GM19099 (cell line): ENCODE measurements at regions not wholly inside any gene's neighbourhood (a gene's known extent, or its start where the extent isn't known, plus 50 kb on each side); places are given as distances from the start of the nearest gene placed in this dataset.

ENCODE experiments used
- POLR2A ChIP-seq: IDR thresholded peaks from 3 replicates; pipeline ENCODE4 v1.6.1; 2011; ENCODE audit warnings: low read depth; ENCODE audit not compliant: insufficient read length; ENCODE audit errors: extremely low read depth

- no peak for TF ChIP-seq POLR2A
Measured at GRCh38 chr10:90396721-90397120, 461.1 kb downstream of the HTR7 start.

GRCh38 chr10:90398566-90398965, 459.3 kb downstream of the HTR7 start:
- TF ChIP-seq POLR2A: no peak

- TF ChIP-seq POLR2A: no peak
Measured at GRCh38 chr10:90399782-90400181, 458.1 kb downstream of the HTR7 start.

- TF ChIP-seq POLR2A: no peak
Measured at GRCh38 chr10:90403211-90404000, 454.4 kb downstream of the HTR7 start.

GRCh38 chr10:90407131-90407530, 450.7 kb downstream of the HTR7 start:
- TF ChIP-seq POLR2A: no peak

GRCh38 chr10:90407851-90408250, 450.0 kb downstream of the HTR7 start:
- no peak for TF ChIP-seq POLR2A

- no peak for TF ChIP-seq POLR2A
Measured at GRCh38 chr10:90412582-90412981, 445.3 kb downstream of the HTR7 start.

GRCh38 chr10:90413196-90413595, 444.6 kb downstream of the HTR7 start:
- TF ChIP-seq POLR2A: no peak

- TF ChIP-seq POLR2A: no peak
Measured at GRCh38 chr10:90414926-90415325, 442.9 kb downstream of the HTR7 start.

GRCh38 chr10:90417029-90417428, 440.8 kb downstream of the HTR7 start:
- TF ChIP-seq POLR2A: no peak

- no peak for TF ChIP-seq POLR2A
Measured at GRCh38 chr10:90417476-90418210, 440.2 kb downstream of the HTR7 start.

GRCh38 chr10:90418869-90419652, 438.8 kb downstream of the HTR7 start:
- no peak for TF ChIP-seq POLR2A

GRCh38 chr10:90420637-90421318, 437.1 kb downstream of the HTR7 start:
- no peak for TF ChIP-seq POLR2A

GRCh38 chr10:90421874-90422273, 436.0 kb downstream of the HTR7 start:
- TF ChIP-seq POLR2A: no peak

GRCh38 chr10:90424730-90425129, 433.1 kb downstream of the HTR7 start:
- no peak for TF ChIP-seq POLR2A
